ENCODE measurements at regions not wholly inside any gene's neighbourhood (a gene's known extent, or its start where the extent isn't known, plus 50 kb on each side); places are given as distances from the start of the nearest gene placed in this dataset.

- intact Hi-C loops (cut with DNase I) = no loop called here
- no peak for TF ChIP-seq CTCF (IDR thresholded peaks at IDR 0.05)
- no peaks in the 10 kb centered on the region for H3K27me3 ChIP-seq
Measured at GRCh38 chr12:59010118-59010517, 89.8 kb upstream of the LRIG3 start.

GRCh38 chr12:59007620-59008019, 87.3 kb upstream of the LRIG3 start:
- Histone ChIP-seq H3K9ac (ENCODE audit: low read depth in 2 of 2, low read length in 2 of 2) (no peak overlapping the region), H3K36me3 (no peaks in the 10 kb centered on the region), H3K4me3 (no peak overlapping the region), H3K27me3 (no peaks in the 10 kb centered on the region), H3K27ac (no peak overlapping the region), H3K4me1 (no peaks in the 10 kb centered on the region), H3K9me3 (no peaks in the 10 kb centered on the region)
- TF ChIP-seq CTCF (IDR thresholded peaks at IDR 0.05) = no peak
- intact Hi-C loops (cut with DNase I) = no loop called here
- DNase-seq = no peak

More at GRCh38 chr12:59010118-59010517, 89.8 kb upstream of the LRIG3 start:
- Histone ChIP-seq H3K27ac (no peak overlapping the region), H3K4me3 (no peak overlapping the region), H3K9me3 (no peaks in the 10 kb centered on the region), H3K36me3 (no peaks in the 10 kb centered on the region), H3K9ac (ENCODE audit: low read depth in 2 of 2, low read length in 2 of 2) (no peak overlapping the region), H3K4me1 (no peaks in the 10 kb centered on the region)
- no peak for DNase-seq

- Histone ChIP-seq H3K4me1 (no peaks in the 10 kb centered on the region), H3K9ac (ENCODE audit: low read depth in 2 of 2, low read length in 2 of 2) (no peak overlapping the region), H3K36me3 (no peaks in the 10 kb centered on the region), H3K27ac (no peak overlapping the region), H3K27me3 (no peaks in the 10 kb centered on the region), H3K4me3 (no peak overlapping the region), H3K9me3 (no peaks in the 10 kb centered on the region)
- DNase-seq = no peak
- intact Hi-C loops (cut with DNase I) = no loop called here
- TF ChIP-seq CTCF (IDR thresholded peaks at IDR 0.05) = no peak
Measured at GRCh38 chr12:59005193-59005955, 85.1 kb upstream of the LRIG3 start.

GRCh38 chr12:59004456-59004855, 84.2 kb upstream of the LRIG3 start:
- no peaks in the 10 kb centered on the region for H3K36me3 ChIP-seq
- no peak overlapping the region for H3K27ac ChIP-seq
- no peaks in the 10 kb centered on the region for H3K9me3 ChIP-seq
- DNase-seq = no peak
- H3K27me3 ChIP-seq = no peaks in the 10 kb centered on the region
- H3K9ac ChIP-seq (ENCODE audit: low read depth in 2 of 2, low read length in 2 of 2) = no peak overlapping the region
- H3K4me3 ChIP-seq = no peak overlapping the region
- TF ChIP-seq CTCF (IDR thresholded peaks at IDR 0.05) = no peak
- intact Hi-C loops (cut with DNase I) = no loop called here
- no peaks in the 10 kb centered on the region for H3K4me1 ChIP-seq

- DNase-seq = no peak
- Histone ChIP-seq H3K9ac (ENCODE audit: low read depth in 2 of 2, low read length in 2 of 2) (no peak overlapping the region), H3K27ac (no peak overlapping the region), H3K36me3 (no peaks in the 10 kb centered on the region), H3K4me1 (no peaks in the 10 kb centered on the region), H3K4me3 (no peak overlapping the region), H3K27me3 (no peaks in the 10 kb centered on the region), H3K9me3 (no peaks in the 10 kb centered on the region)
- intact Hi-C loops (cut with DNase I) = no loop called here
- no peak for TF ChIP-seq CTCF (IDR thresholded peaks at IDR 0.05)
Measured at GRCh38 chr12:58995666-58996363, 75.5 kb upstream of the LRIG3 start.

Data from colonic mucosa (tissue), 4 donors.